HL-60 (cell line): ENCODE measurements at regions not wholly inside any gene's neighbourhood (a gene's known extent, or its start where the extent isn't known, plus 50 kb on each side); places are given as distances from the start of the nearest gene placed in this dataset.

Experiments
- DNase-seq, 2 experiments: peaks; one replicate each; pipeline ENCODE4 v3.0.0-alpha.2; 2010 to 2020; ENCODE audit warnings: low read depth in 1 of 2, low spot score in 1 of 2
- H3K27ac ChIP-seq: fragments of 250-450 bp; sonication (Bioruptor Pico); replicated peaks from 2 replicates; pipeline ENCODE4 v1.5.1; 2020; ENCODE audit warnings: mild to moderate bottlenecking, moderate library complexity
- H3K27me3 ChIP-seq: fragments of 250-450 bp; sonication (Bioruptor Pico); 2 replicates; pipeline ENCODE4 v1.5.1; 2021; ENCODE audit warnings: mild to moderate bottlenecking, moderate library complexity; ENCODE audit not compliant: insufficient read depth, poor library complexity, severe bottlenecking
- H3K4me3 ChIP-seq: replicated peaks from 2 replicates; pipeline ENCODE4 v1.5.1; 2011; ENCODE audit warnings: mild to moderate bottlenecking, control low read depth, low read length; ENCODE audit not compliant: insufficient read depth
- GABPA ChIP-seq: IDR thresholded peaks from 2 replicates; pipeline ENCODE4 v1.6.1; 2012; ENCODE audit warnings: low read depth
- POLR2AphosphoS5 ChIP-seq: IDR thresholded peaks from 2 replicates; pipeline ENCODE4 v1.6.1; 2012; ENCODE audit warnings: low read depth
- SPI1 ChIP-seq: IDR thresholded peaks from 2 replicates; pipeline ENCODE4 v1.6.1; 2012; ENCODE audit warnings: low read depth, mild to moderate bottlenecking, borderline replicate concordance
- TF ChIP-seq, protein P1 (sequence below): IDR thresholded peaks from 2 replicates; pipeline ENCODE4 v1.6.1; 2012; ENCODE audit warnings: low read depth; ENCODE audit not compliant: insufficient replicate concordance
- TF ChIP-seq, protein P2 (sequence below): IDR thresholded peaks from one replicate; pipeline ENCODE4 v1.5.1; 2011; ENCODE audit warnings: low read length, control low read depth, inconsistent platforms; ENCODE audit not compliant: insufficient read depth

DNA sequence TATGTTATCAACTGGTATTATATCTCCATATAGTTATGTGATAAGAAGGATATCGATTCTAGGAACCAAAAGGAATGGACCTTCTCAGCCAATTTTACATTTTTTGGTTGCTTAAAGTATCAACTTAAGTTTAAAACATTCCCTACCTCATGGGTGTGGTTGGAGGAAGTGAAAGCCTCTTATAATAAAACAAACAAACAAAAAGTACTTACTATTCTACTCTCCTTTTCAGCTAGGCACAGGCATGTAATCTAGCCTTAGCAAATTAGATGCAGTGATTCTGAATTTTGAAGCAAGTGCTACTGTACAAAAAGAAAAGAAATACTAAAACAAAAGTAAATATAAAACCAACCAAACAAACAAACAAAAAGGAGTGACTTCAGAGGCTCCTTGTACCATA, 485.4 kb downstream of the C4orf33 start:
- DNase-seq = no peak
- Histone ChIP-seq H3K27me3 (no peaks in the 10 kb centered on the region), H3K27ac (no peak overlapping the region), H3K4me3 (no peak overlapping the region)
- no peak for TF ChIP-seq SPI1
- TF ChIP-seq, protein P1, sequence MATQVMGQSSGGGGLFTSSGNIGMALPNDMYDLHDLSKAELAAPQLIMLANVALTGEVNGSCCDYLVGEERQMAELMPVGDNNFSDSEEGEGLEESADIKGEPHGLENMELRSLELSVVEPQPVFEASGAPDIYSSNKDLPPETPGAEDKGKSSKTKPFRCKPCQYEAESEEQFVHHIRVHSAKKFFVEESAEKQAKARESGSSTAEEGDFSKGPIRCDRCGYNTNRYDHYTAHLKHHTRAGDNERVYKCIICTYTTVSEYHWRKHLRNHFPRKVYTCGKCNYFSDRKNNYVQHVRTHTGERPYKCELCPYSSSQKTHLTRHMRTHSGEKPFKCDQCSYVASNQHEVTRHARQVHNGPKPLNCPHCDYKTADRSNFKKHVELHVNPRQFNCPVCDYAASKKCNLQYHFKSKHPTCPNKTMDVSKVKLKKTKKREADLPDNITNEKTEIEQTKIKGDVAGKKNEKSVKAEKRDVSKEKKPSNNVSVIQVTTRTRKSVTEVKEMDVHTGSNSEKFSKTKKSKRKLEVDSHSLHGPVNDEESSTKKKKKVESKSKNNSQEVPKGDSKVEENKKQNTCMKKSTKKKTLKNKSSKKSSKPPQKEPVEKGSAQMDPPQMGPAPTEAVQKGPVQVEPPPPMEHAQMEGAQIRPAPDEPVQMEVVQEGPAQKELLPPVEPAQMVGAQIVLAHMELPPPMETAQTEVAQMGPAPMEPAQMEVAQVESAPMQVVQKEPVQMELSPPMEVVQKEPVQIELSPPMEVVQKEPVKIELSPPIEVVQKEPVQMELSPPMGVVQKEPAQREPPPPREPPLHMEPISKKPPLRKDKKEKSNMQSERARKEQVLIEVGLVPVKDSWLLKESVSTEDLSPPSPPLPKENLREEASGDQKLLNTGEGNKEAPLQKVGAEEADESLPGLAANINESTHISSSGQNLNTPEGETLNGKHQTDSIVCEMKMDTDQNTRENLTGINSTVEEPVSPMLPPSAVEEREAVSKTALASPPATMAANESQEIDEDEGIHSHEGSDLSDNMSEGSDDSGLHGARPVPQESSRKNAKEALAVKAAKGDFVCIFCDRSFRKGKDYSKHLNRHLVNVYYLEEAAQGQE = no peak
- TF ChIP-seq POLR2AphosphoS5 = no peak
- TF ChIP-seq GABPA = no peak
- TF ChIP-seq, protein P2, sequence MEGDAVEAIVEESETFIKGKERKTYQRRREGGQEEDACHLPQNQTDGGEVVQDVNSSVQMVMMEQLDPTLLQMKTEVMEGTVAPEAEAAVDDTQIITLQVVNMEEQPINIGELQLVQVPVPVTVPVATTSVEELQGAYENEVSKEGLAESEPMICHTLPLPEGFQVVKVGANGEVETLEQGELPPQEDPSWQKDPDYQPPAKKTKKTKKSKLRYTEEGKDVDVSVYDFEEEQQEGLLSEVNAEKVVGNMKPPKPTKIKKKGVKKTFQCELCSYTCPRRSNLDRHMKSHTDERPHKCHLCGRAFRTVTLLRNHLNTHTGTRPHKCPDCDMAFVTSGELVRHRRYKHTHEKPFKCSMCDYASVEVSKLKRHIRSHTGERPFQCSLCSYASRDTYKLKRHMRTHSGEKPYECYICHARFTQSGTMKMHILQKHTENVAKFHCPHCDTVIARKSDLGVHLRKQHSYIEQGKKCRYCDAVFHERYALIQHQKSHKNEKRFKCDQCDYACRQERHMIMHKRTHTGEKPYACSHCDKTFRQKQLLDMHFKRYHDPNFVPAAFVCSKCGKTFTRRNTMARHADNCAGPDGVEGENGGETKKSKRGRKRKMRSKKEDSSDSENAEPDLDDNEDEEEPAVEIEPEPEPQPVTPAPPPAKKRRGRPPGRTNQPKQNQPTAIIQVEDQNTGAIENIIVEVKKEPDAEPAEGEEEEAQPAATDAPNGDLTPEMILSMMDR = no peak

DNA sequence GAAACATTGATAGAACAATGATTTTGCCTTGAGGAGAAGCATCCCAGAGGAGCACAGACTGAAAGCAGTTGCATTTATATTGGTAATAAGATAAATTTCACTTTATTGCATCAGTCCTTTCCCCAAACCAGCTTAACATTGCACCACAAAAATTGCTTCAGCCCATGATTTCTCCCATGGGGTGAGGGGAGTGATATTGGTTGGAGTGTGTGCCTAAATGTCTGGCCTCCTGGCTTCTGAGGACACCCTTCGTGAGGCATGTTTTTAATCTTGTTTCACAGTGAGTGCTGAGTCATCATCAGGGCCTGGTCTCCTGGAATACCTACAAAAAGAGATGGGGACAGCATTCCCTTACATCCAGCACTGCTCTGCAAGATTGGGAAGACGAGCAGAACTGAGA, 487.9 kb downstream of the C4orf33 start:
- TF ChIP-seq POLR2AphosphoS5 = 0 out of 2 replicates have a peak, but pooled peaks have one; percentile 35
- TF ChIP-seq, protein P1 = peak; percentile 13
- TF ChIP-seq SPI1 = no peak

DNA sequence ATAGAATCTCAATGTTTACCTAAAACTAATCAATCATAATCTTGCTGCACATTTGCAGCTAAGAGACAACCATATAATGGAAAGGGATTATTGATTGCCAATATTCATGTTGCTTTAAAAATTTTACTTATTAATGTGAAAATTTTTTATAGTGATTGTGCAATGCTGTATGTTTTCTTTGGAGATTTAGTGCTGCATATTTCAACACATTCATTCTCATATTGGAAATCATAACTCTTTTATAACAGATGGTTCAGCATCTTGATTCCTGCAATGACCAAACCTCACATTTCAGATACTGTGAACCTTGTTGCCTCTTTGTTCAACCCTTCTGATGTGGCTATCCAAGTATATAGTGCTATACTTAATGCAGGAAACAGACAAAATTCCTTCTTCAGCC, 502.6 kb downstream of the C4orf33 start:
- no peak for TF ChIP-seq SPI1
- TF ChIP-seq, protein P2 = no peak
- DNase-seq = no peak
- no peak overlapping the region for H3K27ac ChIP-seq
- no peaks in the 10 kb centered on the region for H3K27me3 ChIP-seq
- no peak overlapping the region for H3K4me3 ChIP-seq

More for the DNA sequence above, 487.9 kb downstream of the C4orf33 start:
- DNase-seq = peak; percentile 80 to 83
- Histone ChIP-seq H3K27me3 (no peaks in the 10 kb centered on the region), H3K4me3 (no peak overlapping the region), H3K27ac (peak overlapping the region; percentile 66)

DNA sequence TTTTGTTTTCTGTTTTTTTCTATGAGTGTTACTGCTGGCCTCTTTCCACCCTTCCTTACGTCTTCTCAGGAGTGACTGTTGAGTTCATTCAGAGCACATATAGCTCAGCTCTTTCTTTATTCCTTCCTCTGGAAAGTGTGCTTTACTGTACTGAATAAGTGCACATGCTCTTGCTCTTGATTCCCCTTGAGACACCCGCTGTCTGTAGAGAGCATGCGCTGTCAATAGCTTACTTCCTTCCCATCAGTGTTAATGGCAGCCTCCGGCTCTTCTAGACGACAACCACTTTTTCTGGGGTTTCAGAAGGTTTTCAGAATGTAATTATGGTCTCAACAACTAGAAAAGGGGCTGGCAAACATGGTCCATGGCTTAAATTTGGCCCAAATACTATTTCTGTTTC, 504.9 kb downstream of the C4orf33 start:
- TF ChIP-seq POLR2AphosphoS5 (no peak), SPI1 (no peak), GABPA (no peak)
- TF ChIP-seq, protein P2 = no peak
- TF ChIP-seq, protein P1 = no peak
- no peaks in the 10 kb centered on the region for H3K27me3 ChIP-seq
- no peak overlapping the region for H3K4me3 ChIP-seq
- H3K27ac ChIP-seq = no peak overlapping the region
- no peak for DNase-seq
